Endothelial cell of umbilical vein (primary cell): ENCODE measurements at regions not wholly inside any gene's neighbourhood (a gene's known extent, or its start where the extent isn't known, plus 50 kb on each side); places are given as distances from the start of the nearest gene placed in this dataset.

ENCODE experiments used
- EZH2 ChIP-seq: IDR thresholded peaks from 2 replicates; pipeline ENCODE4 v1.6.1; 2012; ENCODE audit warnings: borderline replicate concordance, low read depth, mild to moderate bottlenecking, moderate library complexity, low read length, inconsistent platforms; ENCODE audit not compliant: severe bottlenecking
- FOS ChIP-seq: IDR thresholded peaks from 2 replicates; pipeline ENCODE4 v1.6.1; 2011; ENCODE audit warnings: mild to moderate bottlenecking, low read length, moderate library complexity, borderline replicate concordance; ENCODE audit not compliant: insufficient read depth
- JUN ChIP-seq: IDR thresholded peaks from 2 replicates; pipeline ENCODE4 v1.6.1; 2011; ENCODE audit warnings: borderline replicate concordance, low read depth; ENCODE audit not compliant: insufficient read length, insufficient read depth
- MAX ChIP-seq: IDR thresholded peaks from 2 replicates; pipeline ENCODE4 v1.6.1; 2011; ENCODE audit not compliant: insufficient read depth, insufficient read length
- MYC ChIP-seq: IDR thresholded peaks from one replicate; pipeline ENCODE4 v1.6.1; 2011; ENCODE audit warnings: mild to moderate bottlenecking, low read depth, low read length
- POLR2A ChIP-seq: IDR thresholded peaks from 2 replicates; pipeline ENCODE4 v1.6.1; 2012; ENCODE audit warnings: low read depth, mild to moderate bottlenecking, control low read depth, low read length
- TF ChIP-seq, protein P1 (sequence below), 2 donors: IDR thresholded peaks; 1 replicate in 1 of 2; 2 replicates in 1 of 2; pipeline ENCODE4 v1.5.1; 2011; ENCODE audit warnings: low read length in 2 of 2, mild to moderate bottlenecking in 2 of 2, moderate library complexity in 2 of 2, control low read depth in 1 of 2, inconsistent platforms in 1 of 2, low read depth in 1 of 2; ENCODE audit not compliant: insufficient read depth in 1 of 2; ENCODE audit errors: extremely low read depth in 1 of 2

DNA sequence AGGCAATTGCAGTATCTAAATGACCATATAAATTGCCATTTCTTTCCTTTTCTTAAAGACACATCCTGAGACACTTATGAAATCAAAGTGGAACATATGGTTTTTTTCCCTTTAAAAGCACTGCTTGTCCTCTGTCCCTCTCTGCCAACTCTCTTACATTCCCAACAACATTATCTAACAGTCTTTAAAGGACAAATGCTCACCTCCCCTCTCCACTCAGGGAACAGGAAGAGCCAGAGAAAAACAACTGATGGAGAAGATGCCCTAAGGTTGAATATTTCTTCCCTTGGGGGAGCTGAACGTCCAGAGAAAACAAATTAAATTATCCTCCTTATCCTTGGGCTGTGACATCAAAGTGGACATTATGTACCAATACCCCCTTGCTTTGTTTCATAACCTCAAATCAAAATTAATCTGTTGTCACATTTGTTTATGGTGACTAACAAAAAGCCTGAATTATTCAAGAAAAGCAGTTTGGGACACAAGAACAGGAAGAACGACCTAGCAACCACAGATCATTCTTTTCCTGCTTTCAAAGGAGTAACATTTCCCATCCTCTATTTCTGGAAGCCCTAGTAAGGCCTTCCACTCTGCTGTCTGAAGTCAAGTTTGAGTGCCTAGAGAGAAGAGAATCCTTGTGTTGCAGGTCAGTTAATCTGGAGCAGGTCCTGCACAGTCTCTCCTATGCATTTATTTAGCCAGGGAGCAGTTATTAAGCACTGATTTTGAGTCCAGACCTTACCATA, 52.6 kb upstream of the PAGE1 start:
- TF ChIP-seq, protein P1, sequence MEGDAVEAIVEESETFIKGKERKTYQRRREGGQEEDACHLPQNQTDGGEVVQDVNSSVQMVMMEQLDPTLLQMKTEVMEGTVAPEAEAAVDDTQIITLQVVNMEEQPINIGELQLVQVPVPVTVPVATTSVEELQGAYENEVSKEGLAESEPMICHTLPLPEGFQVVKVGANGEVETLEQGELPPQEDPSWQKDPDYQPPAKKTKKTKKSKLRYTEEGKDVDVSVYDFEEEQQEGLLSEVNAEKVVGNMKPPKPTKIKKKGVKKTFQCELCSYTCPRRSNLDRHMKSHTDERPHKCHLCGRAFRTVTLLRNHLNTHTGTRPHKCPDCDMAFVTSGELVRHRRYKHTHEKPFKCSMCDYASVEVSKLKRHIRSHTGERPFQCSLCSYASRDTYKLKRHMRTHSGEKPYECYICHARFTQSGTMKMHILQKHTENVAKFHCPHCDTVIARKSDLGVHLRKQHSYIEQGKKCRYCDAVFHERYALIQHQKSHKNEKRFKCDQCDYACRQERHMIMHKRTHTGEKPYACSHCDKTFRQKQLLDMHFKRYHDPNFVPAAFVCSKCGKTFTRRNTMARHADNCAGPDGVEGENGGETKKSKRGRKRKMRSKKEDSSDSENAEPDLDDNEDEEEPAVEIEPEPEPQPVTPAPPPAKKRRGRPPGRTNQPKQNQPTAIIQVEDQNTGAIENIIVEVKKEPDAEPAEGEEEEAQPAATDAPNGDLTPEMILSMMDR (IDR thresholded peaks at IDR 0.05; ENCODE audit: extremely low read depth in 1 of 2, insufficient read depth in 1 of 2, low read depth in 1 of 2, low read length in 2 of 2), result no peak
- no peak for TF ChIP-seq POLR2A
- no peak for TF ChIP-seq MAX
- TF ChIP-seq JUN, result no peak
- TF ChIP-seq MYC, result no peak
- TF ChIP-seq FOS, result no peak
- no peak for TF ChIP-seq EZH2
